Keratinocyte (primary cell): ENCODE measurements at regions not wholly inside any gene's neighbourhood (a gene's known extent, or its start where the extent isn't known, plus 50 kb on each side); places are given as distances from the start of the nearest gene placed in this dataset.

Experiments
- EZH2 ChIP-seq: IDR thresholded peaks from one replicate; pipeline ENCODE4 v1.6.1; 2012; ENCODE audit warnings: inconsistent platforms, mild to moderate bottlenecking, low read length, moderate library complexity
- TF ChIP-seq, protein P1 (sequence below), 3 experiments: IDR thresholded peaks in 1 of 3; conservative IDR thresholded peaks in 1 of 3; optimal IDR thresholded peaks in 1 of 3; 2 replicates in 2 of 3; 3 replicates in 1 of 3; pipeline versions ENCODE3 to v1.5.1; 2011; ENCODE audit warnings: low read length in 3 of 3, mild to moderate bottlenecking in 3 of 3, moderate library complexity in 2 of 3, control low read depth in 1 of 3, inconsistent platforms in 1 of 3; ENCODE audit not compliant: insufficient read depth in 2 of 3; ENCODE audit errors: extremely low read depth in 1 of 3

DNA sequence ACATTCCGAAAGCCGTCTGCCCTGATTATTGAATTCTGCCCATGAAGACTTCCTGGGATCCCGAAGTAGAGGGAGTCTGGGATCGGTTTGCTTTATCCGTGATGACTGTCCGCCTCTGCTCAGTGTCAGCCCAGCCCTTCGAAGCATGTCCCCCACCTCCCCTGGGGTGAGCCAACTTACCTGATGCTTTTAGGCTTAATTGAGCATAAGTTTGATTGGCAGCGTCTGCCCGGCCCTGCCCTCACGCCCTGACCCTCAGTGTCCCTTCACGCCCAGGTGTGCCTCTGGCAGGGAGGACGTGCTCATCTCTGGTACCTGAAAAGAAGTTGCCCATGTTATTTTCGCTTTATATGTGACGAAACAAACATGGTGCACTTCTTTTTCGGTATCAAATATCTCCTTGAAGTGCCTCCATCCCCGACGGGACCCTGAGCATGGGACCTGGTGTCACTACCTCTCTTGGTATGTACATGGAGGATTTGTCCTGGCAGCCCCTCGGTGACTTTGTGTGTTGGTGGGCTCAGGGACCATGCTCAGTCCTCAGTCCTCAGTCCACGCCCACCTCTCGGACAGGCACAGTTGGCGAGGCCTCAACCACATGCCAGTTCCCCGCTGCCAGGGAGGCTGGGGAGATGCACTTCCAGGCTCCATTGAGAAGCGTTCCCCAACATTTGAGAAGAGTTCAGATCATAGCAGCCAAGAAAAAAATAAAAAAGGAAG lies 130.1 kb upstream of the RTL1 start:
- no peak for TF ChIP-seq EZH2
- TF ChIP-seq, protein P1, sequence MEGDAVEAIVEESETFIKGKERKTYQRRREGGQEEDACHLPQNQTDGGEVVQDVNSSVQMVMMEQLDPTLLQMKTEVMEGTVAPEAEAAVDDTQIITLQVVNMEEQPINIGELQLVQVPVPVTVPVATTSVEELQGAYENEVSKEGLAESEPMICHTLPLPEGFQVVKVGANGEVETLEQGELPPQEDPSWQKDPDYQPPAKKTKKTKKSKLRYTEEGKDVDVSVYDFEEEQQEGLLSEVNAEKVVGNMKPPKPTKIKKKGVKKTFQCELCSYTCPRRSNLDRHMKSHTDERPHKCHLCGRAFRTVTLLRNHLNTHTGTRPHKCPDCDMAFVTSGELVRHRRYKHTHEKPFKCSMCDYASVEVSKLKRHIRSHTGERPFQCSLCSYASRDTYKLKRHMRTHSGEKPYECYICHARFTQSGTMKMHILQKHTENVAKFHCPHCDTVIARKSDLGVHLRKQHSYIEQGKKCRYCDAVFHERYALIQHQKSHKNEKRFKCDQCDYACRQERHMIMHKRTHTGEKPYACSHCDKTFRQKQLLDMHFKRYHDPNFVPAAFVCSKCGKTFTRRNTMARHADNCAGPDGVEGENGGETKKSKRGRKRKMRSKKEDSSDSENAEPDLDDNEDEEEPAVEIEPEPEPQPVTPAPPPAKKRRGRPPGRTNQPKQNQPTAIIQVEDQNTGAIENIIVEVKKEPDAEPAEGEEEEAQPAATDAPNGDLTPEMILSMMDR (optimal IDR thresholded peaks at IDR 0.05 in 1 of 3, IDR thresholded peaks at IDR 0.05 in 1 of 3, conservative IDR thresholded peaks at IDR 0.05 in 1 of 3; ENCODE audit: extremely low read depth in 1 of 3, insufficient read depth in 2 of 3, low read length in 3 of 3), result no peak
